Keratinocyte (primary cell): ENCODE measurements at regions not wholly inside any gene's neighbourhood (a gene's known extent, or its start where the extent isn't known, plus 50 kb on each side); places are given as distances from the start of the nearest gene placed in this dataset.

Source experiments
- DNase-seq: peaks from one replicate; pipeline ENCODE4 v3.0.0-alpha.2; 2011; ENCODE audit warnings: low read depth, missing footprints, low spot score
- FAIRE-seq: peaks from 2 replicates; lab custom pipeline; 2011; peaks lifted over from hg19 to GRCh38; lab: Jason Lieb, UNC
- H2AFZ ChIP-seq: 2 replicates; pipeline ENCODE4 v1.6.0; 2012; ENCODE audit warnings: low read length, control low read depth, inconsistent platforms; ENCODE audit not compliant: control insufficient read depth
- H3K27ac ChIP-seq: 2 replicates; pipeline ENCODE4 v1.5.1; 2011; ENCODE audit warnings: low read length; ENCODE audit not compliant: control insufficient read depth, insufficient read depth
- H3K27me3 ChIP-seq: 3 replicates; pipeline ENCODE4 v1.6.0; 2011; ENCODE audit warnings: low read length; ENCODE audit not compliant: control insufficient read depth, insufficient read depth; ENCODE audit errors: extremely low read depth
- H3K36me3 ChIP-seq, 2 experiments: 2 replicates in 1 of 2; 3 replicates in 1 of 2; pipeline ENCODE4 v1.5.1; 2011; ENCODE audit warnings: low read length in 2 of 2, mild to moderate bottlenecking in 1 of 2; ENCODE audit not compliant: control insufficient read depth in 2 of 2, insufficient read depth in 2 of 2; ENCODE audit errors: extremely low read depth in 1 of 2
- H3K4me1 ChIP-seq: 3 replicates; pipeline ENCODE4 v1.5.1; 2011; ENCODE audit warnings: low read length; ENCODE audit not compliant: control insufficient read depth, insufficient read depth; ENCODE audit errors: extremely low read depth
- H3K4me2 ChIP-seq: 3 replicates; pipeline ENCODE4 v1.6.0; 2011; ENCODE audit warnings: low read depth, low read length; ENCODE audit not compliant: control insufficient read depth, insufficient read depth; ENCODE audit errors: extremely low read depth
- H3K4me3 ChIP-seq, 3 experiments: fragments of 200-600 bp in 1 of 3; sonication (generic) in 1 of 3; 2 replicates in 2 of 3; 3 replicates in 1 of 3; pipeline ENCODE4 v1.5.1; 2011 to 2016; ENCODE audit warnings: low read length in 3 of 3, mild to moderate bottlenecking in 3 of 3, control low read depth in 2 of 3, inconsistent platforms in 1 of 3, low read depth in 1 of 3, mixed read lengths in 1 of 3, mixed run types in 1 of 3, moderate library complexity in 1 of 3; ENCODE audit not compliant: control insufficient read depth in 2 of 3, insufficient read depth in 2 of 3; ENCODE audit errors: extremely low read depth in 1 of 3
- H3K79me2 ChIP-seq: 2 replicates; pipeline ENCODE4 v1.6.0; 2012; ENCODE audit warnings: low read length; ENCODE audit not compliant: control insufficient read depth, insufficient read depth
- H3K9ac ChIP-seq: 3 replicates; pipeline ENCODE4 v1.6.0; 2011; ENCODE audit warnings: low read length; ENCODE audit not compliant: control insufficient read depth, insufficient read depth; ENCODE audit errors: extremely low read depth
- H3K9me1 ChIP-seq: 3 replicates; pipeline ENCODE4 v1.6.0; 2011; ENCODE audit warnings: low read length; ENCODE audit not compliant: control insufficient read depth, insufficient read depth; ENCODE audit errors: extremely low read depth
- H3K9me3 ChIP-seq: 2 replicates; pipeline ENCODE4 v1.5.1; 2012; ENCODE audit warnings: low read depth, low read length; ENCODE audit not compliant: control insufficient read depth
- H4K20me1 ChIP-seq: 3 replicates; pipeline ENCODE4 v1.6.0; 2011; ENCODE audit warnings: low read length; ENCODE audit not compliant: control insufficient read depth, insufficient read depth; ENCODE audit errors: extremely low read depth
- CTCF ChIP-seq, 3 experiments: IDR thresholded peaks in 1 of 3; conservative IDR thresholded peaks in 1 of 3; optimal IDR thresholded peaks in 1 of 3; 2 replicates in 2 of 3; 3 replicates in 1 of 3; pipeline versions ENCODE3 to v1.5.1; 2011; ENCODE audit warnings: low read length in 3 of 3, mild to moderate bottlenecking in 3 of 3, moderate library complexity in 2 of 3, control low read depth in 1 of 3, inconsistent platforms in 1 of 3; ENCODE audit not compliant: insufficient read depth in 2 of 3; ENCODE audit errors: extremely low read depth in 1 of 3
- EZH2 ChIP-seq: IDR thresholded peaks from one replicate; pipeline ENCODE4 v1.6.1; 2012; ENCODE audit warnings: inconsistent platforms, mild to moderate bottlenecking, low read length, moderate library complexity
- dilution Hi-C: fragments of 300-500 bp; cut with MboI; formaldehyde crosslinking; loops from one replicate; pipeline ENCODE4 v1.7.0; 2020; ENCODE audit warnings: low sequenced_read_pairs; ENCODE audit not compliant: extremely low pct_ligation_motif_present

- H3K27ac ChIP-seq = peak overlapping the region; percentile 59
- dilution Hi-C loops = no loop called here
- DNase-seq (peak; percentile 78), FAIRE-seq (peak; percentile 83)
- H3K9me1 ChIP-seq = no peaks in the 10 kb centered on the region
- H3K79me2 ChIP-seq = no peaks in the 10 kb centered on the region
- H3K4me1 ChIP-seq = peaks cover 6% of the 10 kb centered on the region
- no peaks in the 10 kb centered on the region for H3K36me3 ChIP-seq
- no peaks in the 10 kb centered on the region for H4K20me1 ChIP-seq
- no peaks in the 10 kb centered on the region for H3K9me3 ChIP-seq
- H3K9ac ChIP-seq = peak overlapping the region; percentile 61
- H3K4me3 ChIP-seq = peak overlapping the region; percentile 21 to 82 (median 76)
- H2AFZ ChIP-seq = peak overlapping the region; percentile 83
- TF ChIP-seq CTCF (optimal IDR thresholded peaks at IDR 0.05 in 1 of 3, IDR thresholded peaks at IDR 0.05 in 1 of 3, conservative IDR thresholded peaks at IDR 0.05 in 1 of 3; ENCODE audit: extremely low read depth in 1 of 3, insufficient read depth in 2 of 3, low read length in 3 of 3) (no peak), EZH2 (no peak)
- peak overlapping the region; percentile 86 for H3K4me2 ChIP-seq
- H3K27me3 ChIP-seq = peaks cover 3% of the 10 kb centered on the region
These were observed 165.6 kb downstream of the TRIM27 start for GRCh38 chr6:28758046-28758817.

- Histone ChIP-seq H2AFZ (no peak overlapping the region), H3K9me3 (no peaks in the 10 kb centered on the region), H4K20me1 (no peaks in the 10 kb centered on the region), H3K36me3 (no peaks in the 10 kb centered on the region), H3K79me2 (no peaks in the 10 kb centered on the region), H3K9me1 (no peaks in the 10 kb centered on the region), H3K27me3 (peaks cover 9% of the 10 kb centered on the region), H3K9ac (no peak overlapping the region), H3K4me2 (peak overlapping the region; percentile 86), H3K4me3 (peak overlapping the region in 2 of 3 experiments; percentile 76 to 82), H3K4me1 (peaks cover 6% of the 10 kb centered on the region), H3K27ac (no peak overlapping the region)
- DNase-seq (no peak), FAIRE-seq (no peak)
- no peak for TF ChIP-seq EZH2
- no peak for TF ChIP-seq CTCF (optimal IDR thresholded peaks at IDR 0.05 in 1 of 3, IDR thresholded peaks at IDR 0.05 in 1 of 3, conservative IDR thresholded peaks at IDR 0.05 in 1 of 3; ENCODE audit: extremely low read depth in 1 of 3, insufficient read depth in 2 of 3, low read length in 3 of 3)
- dilution Hi-C loops = no loop called here
These were observed 165.0 kb downstream of the TRIM27 start for GRCh38 chr6:28758818-28759235.
